ENCODE measurements at regions not wholly inside any gene's neighbourhood (a gene's known extent, or its start where the extent isn't known, plus 50 kb on each side); places are given as distances from the start of the nearest gene placed in this dataset.

- no peak for TF ChIP-seq POLR2A (IDR thresholded peaks at IDR 0.05)
- TF ChIP-seq CTCF (IDR thresholded peaks at IDR 0.05 in 4 of 5, conservative IDR thresholded peaks at IDR 0.05 in 1 of 5), result no peak
Observed at GRCh38 chr22:41041532-41041931, 50.9 kb upstream of the EP300 start.
